ENCODE measurements at regions not wholly inside any gene's neighbourhood (a gene's known extent, or its start where the extent isn't known, plus 50 kb on each side); places are given as distances from the start of the nearest gene placed in this dataset.

DNA sequence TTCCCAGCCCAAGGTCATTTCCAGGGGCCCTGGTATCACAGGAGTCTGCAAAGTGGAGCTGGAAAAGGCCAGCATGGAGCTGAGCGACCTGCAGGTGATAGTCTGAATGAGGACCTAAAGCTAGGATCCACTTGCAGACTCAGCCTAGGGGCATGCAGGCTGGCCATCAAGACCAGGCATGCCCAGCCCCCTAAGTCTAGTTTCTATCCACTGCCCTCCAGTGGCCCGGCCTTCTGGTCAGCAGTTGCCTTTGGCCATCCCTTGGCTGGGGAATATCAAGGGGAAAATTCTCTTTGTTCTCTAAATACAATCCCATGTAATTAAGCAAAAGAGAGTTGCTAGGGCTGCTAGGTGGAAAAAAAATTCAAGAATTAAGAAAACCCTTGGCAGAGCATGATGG lies 96.3 kb upstream of the LHX5 start:
- TF ChIP-seq, protein P1, sequence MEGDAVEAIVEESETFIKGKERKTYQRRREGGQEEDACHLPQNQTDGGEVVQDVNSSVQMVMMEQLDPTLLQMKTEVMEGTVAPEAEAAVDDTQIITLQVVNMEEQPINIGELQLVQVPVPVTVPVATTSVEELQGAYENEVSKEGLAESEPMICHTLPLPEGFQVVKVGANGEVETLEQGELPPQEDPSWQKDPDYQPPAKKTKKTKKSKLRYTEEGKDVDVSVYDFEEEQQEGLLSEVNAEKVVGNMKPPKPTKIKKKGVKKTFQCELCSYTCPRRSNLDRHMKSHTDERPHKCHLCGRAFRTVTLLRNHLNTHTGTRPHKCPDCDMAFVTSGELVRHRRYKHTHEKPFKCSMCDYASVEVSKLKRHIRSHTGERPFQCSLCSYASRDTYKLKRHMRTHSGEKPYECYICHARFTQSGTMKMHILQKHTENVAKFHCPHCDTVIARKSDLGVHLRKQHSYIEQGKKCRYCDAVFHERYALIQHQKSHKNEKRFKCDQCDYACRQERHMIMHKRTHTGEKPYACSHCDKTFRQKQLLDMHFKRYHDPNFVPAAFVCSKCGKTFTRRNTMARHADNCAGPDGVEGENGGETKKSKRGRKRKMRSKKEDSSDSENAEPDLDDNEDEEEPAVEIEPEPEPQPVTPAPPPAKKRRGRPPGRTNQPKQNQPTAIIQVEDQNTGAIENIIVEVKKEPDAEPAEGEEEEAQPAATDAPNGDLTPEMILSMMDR (IDR thresholded peaks at IDR 0.05), result no peak
- TF ChIP-seq POLR2A (IDR thresholded peaks at IDR 0.05), result no peak

All from testis (tissue), 2 donors.